Left lung (tissue), 4 donors: ENCODE measurements at regions not wholly inside any gene's neighbourhood (a gene's known extent, or its start where the extent isn't known, plus 50 kb on each side); places are given as distances from the start of the nearest gene placed in this dataset.

Experiments used
- ATAC-seq: fragments of 200-7000 bp; cut with Tn5 transposase; one replicate; pipeline ENCODE4 v1.9.1; 2020; ENCODE audit warnings: moderate library complexity
- DNase-seq, 4 donors: peaks; one replicate each; pipeline ENCODE4 v3.0.0-alpha.2; 2013 to 2020
- H3K27ac ChIP-seq, 2 donors: fragments of 200-600 bp; sonication (generic) in 1 of 2; one replicate each; pipeline versions ENCODE4 v1.5.0 to v1.8.0; 2020 to 2021
- H3K27me3 ChIP-seq, 2 donors: fragments of 200-600 bp; sonication (generic) in 1 of 2; one replicate each; pipeline versions ENCODE4 v1.5.0 to v1.8.0; 2020 to 2021
- H3K36me3 ChIP-seq, 2 donors: fragments of 200-600 bp; sonication (generic) in 1 of 2; one replicate each; pipeline versions ENCODE4 v1.5.0 to v1.8.0; 2020 to 2021
- H3K4me1 ChIP-seq, 2 donors: fragments of 200-600 bp; one replicate each; pipeline ENCODE4 v1.8.0; 2021
- H3K4me3 ChIP-seq, 2 donors: fragments of 200-600 bp; sonication (generic) in 1 of 2; one replicate each; pipeline versions ENCODE4 v1.5.0 to v1.8.0; 2020 to 2021; ENCODE audit warnings: mild to moderate bottlenecking in 1 of 2
- H3K9me3 ChIP-seq, 2 donors: fragments of 200-600 bp; sonication (generic) in 1 of 2; one replicate each; pipeline versions ENCODE4 v1.5.0 to v1.8.0; 2020 to 2021
- CTCF ChIP-seq, 2 donors: fragments of 200-600 bp; sonication (generic) in 1 of 2; IDR thresholded peaks; one replicate each; pipeline versions ENCODE4 v1.5.0 to v1.8.0; 2021; ENCODE audit warnings: antibody characterized with exemption in 2 of 2
- intact Hi-C, 2 donors: fragments of 100-400 bp; cut with DNase I; formaldehyde crosslinking; loops; one replicate each; pipeline versions ENCODE4 v1.11.2 to v1.14.2; 2022
- donor health status: DM: no; HTN: yes; CAD: no.
- donor health status: DM: no; HTN: no; CAD: no.

DNA sequence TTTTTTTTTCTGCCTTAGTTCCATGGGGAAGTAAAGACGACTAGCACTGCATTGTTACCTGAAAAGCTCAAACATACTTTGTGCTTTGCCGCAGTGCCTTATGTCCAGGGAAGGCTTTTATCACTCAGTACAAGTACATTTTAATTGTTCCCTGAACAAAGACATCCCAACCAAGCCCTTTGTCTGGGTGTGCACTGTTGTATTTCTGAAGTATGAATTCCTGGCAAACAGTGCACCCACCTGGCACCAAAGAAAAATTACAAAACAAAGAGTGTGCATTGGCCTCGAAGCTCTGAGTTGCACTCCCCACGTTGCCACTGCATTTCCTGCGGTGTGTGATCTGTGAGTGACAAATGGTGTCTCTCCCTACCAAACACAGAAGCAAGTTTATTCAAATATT is 858.5 kb upstream of the PIK3C3 start:
- Histone ChIP-seq H3K27ac (no peak overlapping the region), H3K4me3 (no peak overlapping the region), H3K9me3 (no peaks in the 10 kb centered on the region), H3K36me3 (no peaks in the 10 kb centered on the region), H3K4me1 (no peaks in the 10 kb centered on the region), H3K27me3 (no peaks in the 10 kb centered on the region)
- no peak for TF ChIP-seq CTCF (IDR thresholded peaks at IDR 0.05)
- DNase-seq (no peak), ATAC-seq (peak; percentile 75)
- intact Hi-C loops: no loop called here

DNA sequence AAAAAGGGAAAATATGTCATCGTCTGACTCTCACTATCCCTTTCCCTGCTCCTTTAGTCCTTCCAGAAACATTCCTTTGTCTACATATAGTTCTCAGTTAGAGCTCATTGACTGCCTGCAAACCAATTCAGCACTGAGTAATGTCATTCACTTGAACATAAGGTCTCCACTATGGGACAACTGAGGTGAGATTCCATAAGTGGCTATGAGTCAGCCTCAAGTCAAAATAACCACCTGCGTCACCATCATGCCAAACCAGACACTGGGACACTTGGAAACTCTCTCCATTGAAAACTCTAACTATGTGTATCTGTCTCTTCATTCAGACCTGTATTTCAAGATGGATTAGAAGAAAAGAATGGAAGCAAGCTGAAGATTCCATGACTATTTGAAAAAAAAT is 878.0 kb upstream of the PIK3C3 start:
- no peak for ATAC-seq
- H3K4me3 ChIP-seq: no peak overlapping the region
- no peak overlapping the region for H3K27ac ChIP-seq
- no peaks in the 10 kb centered on the region for H3K9me3 ChIP-seq
- no peaks in the 10 kb centered on the region for H3K36me3 ChIP-seq
- intact Hi-C loops: no loop called here
- no peak for DNase-seq
- no peak for TF ChIP-seq CTCF (IDR thresholded peaks at IDR 0.05)
- no peaks in the 10 kb centered on the region for H3K27me3 ChIP-seq
- H3K4me1 ChIP-seq: no peaks in the 10 kb centered on the region

DNA sequence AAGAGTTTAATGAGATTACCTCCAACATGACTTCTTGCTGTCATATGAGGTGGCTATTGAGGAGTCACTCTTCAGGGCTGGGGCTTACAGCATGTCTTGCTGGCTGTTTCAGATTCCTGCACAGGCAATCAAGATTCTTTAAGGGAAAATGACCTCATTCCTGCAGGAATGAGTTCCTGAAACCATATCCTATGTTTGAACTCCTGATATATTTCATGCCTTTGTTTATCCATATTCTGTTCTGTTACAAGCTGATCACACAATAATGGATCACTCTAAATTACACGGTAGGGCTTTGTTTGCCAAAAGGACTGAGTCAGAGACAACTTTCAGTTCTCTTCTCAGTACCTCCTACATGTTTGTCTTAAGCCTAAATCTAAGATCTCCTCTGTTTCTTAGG is 879.8 kb upstream of the PIK3C3 start:
- DNase-seq: no peak
- H3K27ac ChIP-seq: no peak overlapping the region
- no peaks in the 10 kb centered on the region for H3K9me3 ChIP-seq
- TF ChIP-seq CTCF (IDR thresholded peaks at IDR 0.05): no peak
- no peaks in the 10 kb centered on the region for H3K36me3 ChIP-seq
- intact Hi-C loops: no loop called here
- no peaks in the 10 kb centered on the region for H3K27me3 ChIP-seq
- ATAC-seq: no peak
- H3K4me1 ChIP-seq: no peaks in the 10 kb centered on the region
- no peak overlapping the region for H3K4me3 ChIP-seq

GRCh38 chr18:41073372-41073954 is 881.6 kb upstream of the PIK3C3 start:
- no peaks in the 10 kb centered on the region for H3K9me3 ChIP-seq
- no peak for TF ChIP-seq CTCF (IDR thresholded peaks at IDR 0.05)
- no peak for ATAC-seq
- H3K4me1 ChIP-seq: no peaks in the 10 kb centered on the region
- no peaks in the 10 kb centered on the region for H3K27me3 ChIP-seq
- no peak for DNase-seq
- intact Hi-C loops: no loop called here
- no peak overlapping the region for H3K27ac ChIP-seq
- no peaks in the 10 kb centered on the region for H3K36me3 ChIP-seq
- H3K4me3 ChIP-seq: no peak overlapping the region

DNA sequence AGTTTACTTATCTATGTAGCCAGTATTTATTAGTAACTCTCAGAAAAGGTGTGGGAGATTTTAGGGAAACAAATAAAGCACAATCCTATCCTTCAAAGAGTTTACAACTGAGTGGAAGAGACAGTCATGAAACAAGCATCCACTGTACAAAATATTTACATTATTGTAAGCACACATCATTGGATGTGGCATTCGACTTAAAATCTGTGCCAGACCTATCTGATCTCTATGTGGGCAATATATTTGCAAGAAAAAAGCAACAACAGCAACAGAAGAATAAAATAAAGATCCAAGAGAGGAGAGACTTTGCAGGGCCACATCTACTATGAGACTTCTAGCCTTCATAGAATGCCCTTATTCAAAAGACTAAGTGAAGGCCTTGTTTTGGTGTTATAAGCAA is 882.1 kb upstream of the PIK3C3 start:
- ATAC-seq (no peak), DNase-seq (no peak)
- Histone ChIP-seq H3K27ac (no peak overlapping the region), H3K36me3 (no peaks in the 10 kb centered on the region), H3K4me3 (no peak overlapping the region), H3K27me3 (no peaks in the 10 kb centered on the region), H3K4me1 (no peaks in the 10 kb centered on the region), H3K9me3 (no peaks in the 10 kb centered on the region)
- no peak for TF ChIP-seq CTCF (IDR thresholded peaks at IDR 0.05)
- intact Hi-C loops: no loop called here
